ENCODE measurements at regions not wholly inside any gene's neighbourhood (a gene's known extent, or its start where the extent isn't known, plus 50 kb on each side); places are given as distances from the start of the nearest gene placed in this dataset.

DNA sequence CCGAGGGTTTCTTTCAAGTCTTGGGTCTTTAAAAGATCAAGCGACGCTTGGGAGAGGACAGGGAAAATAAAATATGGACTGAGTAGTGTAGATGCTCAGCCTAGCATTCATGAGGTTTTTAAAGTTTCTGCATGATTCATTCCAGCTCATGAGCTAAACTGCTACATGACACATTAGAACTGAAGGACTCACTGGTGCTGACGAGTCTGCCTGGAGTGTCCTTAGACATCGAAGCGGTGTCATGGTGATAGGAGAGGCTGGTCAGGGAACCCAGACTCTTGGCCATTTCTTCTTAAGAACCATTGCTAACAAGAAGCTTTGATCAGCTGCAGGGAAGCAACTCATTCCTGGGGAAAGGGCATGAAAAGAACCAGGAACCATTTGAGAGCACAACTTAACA lies 158.6 kb downstream of the TRIML1 start (continued):
- TF ChIP-seq ZNF518A (tag by site-specific recombination; conservative IDR thresholded peaks at IDR 0.05; ENCODE audit: low read depth) (no peak), ZNF211 (tag by site-specific recombination; IDR thresholded peaks at IDR 0.05; ENCODE audit: low read depth) (no peak), ZXDB (tag by site-specific recombination; IDR thresholded peaks at IDR 0.05) (no peak), MYNN (tag by site-specific recombination; IDR thresholded peaks at IDR 0.05; ENCODE audit: borderline replicate concordance) (no peak), ZNF354C (tag by site-specific recombination; IDR thresholded peaks at IDR 0.05; ENCODE audit: borderline replicate concordance, low read depth) (no peak), ZNF394 (tag by site-specific recombination; IDR thresholded peaks at IDR 0.05; ENCODE audit: borderline replicate concordance) (no peak)

- Histone ChIP-seq H3K9me3 (ENCODE audit: control insufficient read depth, insufficient read depth, low read depth, low read length) (no peaks in the 10 kb centered on the region), H3K4me3 (ENCODE audit: low read depth, low read length) (no peak overlapping the region), H3K36me3 (ENCODE audit: control insufficient read depth in 2 of 2, insufficient read depth in 1 of 2, low read length in 2 of 2) (no peaks in the 10 kb centered on the region), H3K27ac (ENCODE audit: extremely low read depth, low read depth, low read length) (no peak overlapping the region), H3K4me1 (ENCODE audit: control insufficient read depth, insufficient read depth, low read length) (no peaks in the 10 kb centered on the region)
- no peak for TF ChIP-seq KLF16 (tag by site-specific recombination; IDR thresholded peaks at IDR 0.05)
- no peak for TF ChIP-seq BCL11A (tag by site-specific recombination; IDR thresholded peaks at IDR 0.05; ENCODE audit: low read depth)
- TF ChIP-seq ZNF335 (tag by site-specific recombination; conservative IDR thresholded peaks at IDR 0.05), result no peak
- TF ChIP-seq ZNF324 (tag by site-specific recombination; IDR thresholded peaks at IDR 0.05), result no peak
- no peak for TF ChIP-seq ZNF621 (tag by site-specific recombination; IDR thresholded peaks at IDR 0.05)
- no peak for TF ChIP-seq ZNF747 (tag by site-specific recombination; IDR thresholded peaks at IDR 0.05)
- TF ChIP-seq ZNF830 (tag by site-specific recombination; IDR thresholded peaks at IDR 0.05; ENCODE audit: low read depth), result no peak
- no peak for TF ChIP-seq ZNF658 (tag by site-specific recombination; IDR thresholded peaks at IDR 0.05)
- no peak for TF ChIP-seq ZNF223 (tag by site-specific recombination; IDR thresholded peaks at IDR 0.05)
- TF ChIP-seq ZNF350 (tag by site-specific recombination; IDR thresholded peaks at IDR 0.05), result no peak
- no peak for TF ChIP-seq KLF8 (tag by site-specific recombination; IDR thresholded peaks at IDR 0.05)
- TF ChIP-seq ZNF19 (tag by site-specific recombination; IDR thresholded peaks at IDR 0.05; ENCODE audit: low read depth), result no peak
- TF ChIP-seq ZNF214 (tag by site-specific recombination; IDR thresholded peaks at IDR 0.05; ENCODE audit: borderline replicate concordance), result no peak
- no peak for TF ChIP-seq ZNF530 (tag by site-specific recombination; IDR thresholded peaks at IDR 0.05; ENCODE audit: low read depth)
- no peak for TF ChIP-seq ELK4 (IDR thresholded peaks at IDR 0.05; ENCODE audit: borderline replicate concordance, low read depth, low read length)
- no peak for TF ChIP-seq SP3 (tag by site-specific recombination; IDR thresholded peaks at IDR 0.05)
- no peak for TF ChIP-seq ZNF560 (tag by site-specific recombination; IDR thresholded peaks at IDR 0.05; ENCODE audit: borderline replicate concordance)
- ChIA-PET POLR2A (no interaction called here), CTCF (no interaction called here)
Measured at GRCh38 chr4:188299161-188299560, 159.9 kb downstream of the TRIML1 start.
